Activated CD4-positive, alpha-beta T cell treated with anti-CD3 and anti-CD28 coated beads, Interleukin-2, Interleukin-4, amounts not matched to agents 100 ng/mL and 50 ng/mL, durations not matched to agents 16 hours and 8 hours (primary cell): ENCODE measurements at regions not wholly inside any gene's neighbourhood (a gene's known extent, or its start where the extent isn't known, plus 50 kb on each side); places are given as distances from the start of the nearest gene placed in this dataset.

Source experiments
- DNase-seq: peaks from one replicate; pipeline ENCODE4 v3.0.0-alpha.2; 2020; ENCODE audit warnings: low spot score

DNA sequence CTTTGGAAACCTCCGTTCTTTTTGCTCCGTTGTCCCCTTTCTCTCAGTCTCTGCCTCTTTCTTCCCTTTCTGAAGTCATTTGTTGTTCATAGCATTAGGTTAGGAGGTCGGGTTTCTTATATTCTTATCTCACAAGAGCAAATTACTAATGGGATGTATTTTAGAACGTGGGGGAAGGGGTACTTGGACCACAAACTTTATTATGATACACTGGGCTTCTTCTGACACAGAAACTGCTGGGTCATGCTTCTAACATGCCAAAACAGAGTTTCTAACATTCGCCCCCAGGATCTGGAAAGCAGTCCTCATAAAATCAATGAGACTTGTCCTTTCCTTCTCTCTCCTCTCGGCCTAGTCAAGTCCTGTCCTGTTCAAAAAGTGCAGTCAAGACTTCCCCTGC is 334.4 kb downstream of the GADD45G start:
- DNase-seq: no peak

DNA sequence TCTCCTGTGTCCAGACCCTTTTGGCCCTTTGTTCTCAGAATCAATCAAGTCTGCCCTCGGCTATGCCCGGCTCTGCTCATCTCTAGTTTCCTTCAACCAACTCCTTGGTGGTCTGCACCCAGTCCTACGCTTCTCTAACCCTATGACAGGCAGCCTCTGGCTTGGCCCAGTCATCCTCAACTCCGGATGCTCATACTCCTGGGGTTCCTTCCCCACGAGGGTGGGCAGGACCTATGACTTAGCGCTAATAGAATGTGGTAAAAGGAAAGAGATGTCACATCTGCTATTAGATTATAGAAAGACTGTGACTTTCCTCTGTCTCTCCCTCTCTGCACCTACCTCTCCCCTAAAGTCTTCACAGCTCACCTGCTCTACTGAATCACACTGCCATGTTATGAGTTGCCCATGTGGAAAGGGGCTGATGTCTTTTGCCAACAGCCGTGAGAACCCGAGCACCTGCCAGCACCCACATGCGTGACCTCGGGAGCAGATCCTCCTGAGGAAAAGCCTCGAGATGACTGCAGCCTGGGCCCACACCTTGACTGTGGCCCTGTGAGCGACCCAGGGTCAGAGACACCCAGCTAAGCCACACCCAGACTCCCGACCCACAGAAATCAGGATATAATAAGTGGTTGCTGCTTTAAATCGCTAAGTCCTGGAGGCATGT is 334.9 kb downstream of the GADD45G start:
- no peak for DNase-seq

DNA sequence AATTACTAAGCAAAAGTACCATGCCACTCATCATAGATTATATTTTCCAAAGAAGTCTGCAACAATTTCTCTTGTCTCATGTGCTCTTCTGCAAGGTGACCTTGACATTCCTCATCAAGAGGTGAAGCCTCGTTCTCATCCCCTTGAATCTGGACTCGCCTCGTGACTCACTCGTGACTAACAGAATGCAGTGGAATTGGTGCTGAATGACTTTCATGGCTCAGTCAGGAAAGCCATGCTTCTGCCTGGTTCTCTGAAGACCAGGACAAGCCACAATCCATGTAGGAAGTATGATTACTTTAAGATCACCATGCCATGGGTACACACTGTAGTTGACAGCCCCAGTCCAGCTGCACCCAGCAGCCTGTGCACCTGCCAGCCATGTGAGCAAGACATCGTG is 335.8 kb downstream of the GADD45G start:
- no peak for DNase-seq

DNA sequence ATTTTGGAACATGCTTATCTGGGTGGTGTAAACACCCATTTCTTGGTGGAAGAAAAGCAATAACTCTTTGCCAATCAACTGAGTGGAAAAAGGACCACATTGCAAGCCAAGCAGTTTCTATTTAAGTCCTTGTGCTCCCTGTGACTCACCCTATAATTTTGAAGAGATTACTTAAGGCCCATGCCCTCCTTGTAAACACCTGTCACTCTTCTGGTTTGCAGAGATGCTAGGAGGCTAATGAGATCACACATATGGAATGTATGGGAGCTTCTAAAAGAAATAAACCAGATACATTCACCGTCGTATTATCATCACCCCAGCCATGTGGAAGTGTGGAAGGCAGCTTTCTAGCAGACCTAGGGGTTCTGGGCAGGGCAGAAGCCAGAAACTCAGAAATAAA is 337.1 kb downstream of the GADD45G start:
- DNase-seq: peak; percentile 60

DNA sequence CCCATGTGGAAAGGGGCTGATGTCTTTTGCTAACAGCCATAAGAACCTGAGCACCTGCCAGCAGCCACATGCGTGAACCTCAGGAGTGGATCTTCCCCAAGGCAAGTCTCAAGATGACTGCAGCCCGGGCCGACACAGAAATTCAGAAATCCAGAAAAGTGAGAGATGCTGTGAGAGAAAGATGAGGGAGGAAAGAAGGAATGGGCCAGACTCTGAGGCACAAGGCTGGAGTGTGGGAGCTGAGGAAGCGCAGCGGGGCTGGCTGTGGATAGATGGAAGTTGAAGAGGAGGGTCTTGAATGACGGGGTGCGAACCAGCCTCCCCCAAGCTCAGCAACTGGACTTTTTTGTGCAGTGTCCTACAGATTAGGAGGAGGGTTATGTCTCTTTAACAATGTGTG is 337.8 kb downstream of the GADD45G start:
- DNase-seq: no peak

DNA sequence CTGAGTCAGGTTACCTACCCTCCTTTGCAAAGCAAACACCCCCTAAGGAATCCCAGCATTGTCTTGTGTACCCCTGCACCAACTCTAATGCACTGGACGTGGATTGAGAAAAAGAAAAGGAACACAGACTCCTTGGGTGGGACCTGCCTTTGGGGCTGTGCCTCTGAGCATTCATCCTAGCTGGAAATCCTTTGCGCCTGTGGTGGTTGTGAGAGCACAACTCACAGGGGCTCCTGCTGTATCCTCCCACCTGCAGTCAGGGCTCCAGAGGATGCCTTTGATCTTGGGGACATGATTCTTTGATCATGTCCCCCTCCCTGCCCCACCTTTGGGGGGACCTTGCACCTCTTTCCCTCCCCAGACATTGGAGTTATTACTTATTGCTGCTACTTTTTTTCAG is 338.5 kb downstream of the GADD45G start:
- DNase-seq: no peak

DNA sequence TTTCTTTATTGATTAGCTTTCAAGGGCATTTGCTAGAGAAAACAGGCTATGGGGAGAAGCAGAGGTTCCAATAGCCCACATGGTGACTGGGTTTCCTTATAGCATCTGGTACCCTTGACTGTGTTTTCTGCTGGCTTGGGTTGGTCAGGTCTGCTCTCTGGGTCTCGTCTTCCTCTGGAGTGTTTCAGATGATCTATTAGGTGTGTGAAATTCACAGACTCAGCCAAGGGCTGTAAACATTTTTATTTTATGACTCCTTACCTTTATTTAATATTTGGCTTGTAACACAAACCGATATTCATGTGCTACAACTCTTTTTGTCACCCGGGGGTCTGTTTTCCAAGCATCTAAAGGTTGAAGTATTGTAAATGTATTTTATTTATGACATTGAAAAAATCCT is 338.9 kb downstream of the GADD45G start:
- DNase-seq: no peak

DNA sequence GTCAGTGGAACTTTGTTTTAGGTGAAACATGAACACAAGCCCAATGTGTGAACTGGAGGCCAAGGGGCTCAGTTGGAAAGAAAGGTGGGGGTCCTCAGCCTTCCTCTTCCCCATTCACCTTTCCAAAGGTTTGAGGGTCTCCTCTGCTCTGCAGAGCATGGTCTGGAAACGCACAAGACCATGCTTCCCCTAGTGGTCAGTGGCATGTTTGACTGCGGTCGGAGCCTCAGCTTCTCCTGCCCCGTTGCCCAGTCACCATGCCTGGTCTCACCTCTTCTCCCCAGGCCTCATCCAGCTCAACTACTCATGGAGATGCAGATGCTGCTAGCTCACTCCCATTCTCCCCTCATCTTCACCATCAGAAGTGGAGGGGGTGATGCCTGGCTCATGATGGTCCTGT is 340.3 kb downstream of the GADD45G start:
- no peak for DNase-seq

DNA sequence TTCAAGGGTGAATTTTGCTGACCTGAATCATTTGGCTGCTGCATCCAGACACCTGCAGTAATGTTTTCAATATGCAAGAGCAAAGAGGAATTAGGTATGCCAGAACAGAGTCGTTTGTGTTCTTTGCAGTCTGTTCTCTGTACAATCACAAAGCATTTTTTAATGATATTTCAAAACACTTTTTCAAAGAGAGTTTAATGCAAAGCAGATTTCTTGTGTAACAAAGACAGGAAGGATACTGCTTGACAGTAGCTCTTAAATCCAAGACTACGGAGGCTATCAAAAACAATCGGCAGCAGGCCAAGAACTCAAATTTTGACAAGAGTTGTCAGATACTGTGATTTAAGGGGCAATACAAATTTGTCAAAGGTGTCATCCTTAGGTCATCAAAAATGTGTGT is 341.9 kb downstream of the GADD45G start:
- DNase-seq: no peak

DNA sequence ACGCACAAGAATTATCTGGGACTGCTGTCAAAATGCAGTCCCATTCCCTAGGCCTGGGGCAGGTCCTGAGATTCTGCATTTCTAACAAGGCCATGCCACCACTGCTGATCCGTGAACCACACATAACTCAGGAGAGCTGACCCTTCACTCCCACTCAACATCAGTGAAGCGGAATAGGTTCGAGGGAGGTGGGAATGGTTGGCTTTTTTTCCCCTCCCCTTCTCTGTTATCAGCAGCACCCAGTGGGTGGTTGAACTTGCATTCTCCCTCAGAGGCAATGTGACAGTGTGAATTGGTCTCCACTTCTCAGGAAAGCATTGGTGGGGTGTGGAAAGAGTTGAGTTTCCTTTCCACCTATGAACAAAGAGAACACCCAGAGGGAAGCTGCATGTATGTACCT is 344.3 kb downstream of the GADD45G start:
- no peak for DNase-seq

DNA sequence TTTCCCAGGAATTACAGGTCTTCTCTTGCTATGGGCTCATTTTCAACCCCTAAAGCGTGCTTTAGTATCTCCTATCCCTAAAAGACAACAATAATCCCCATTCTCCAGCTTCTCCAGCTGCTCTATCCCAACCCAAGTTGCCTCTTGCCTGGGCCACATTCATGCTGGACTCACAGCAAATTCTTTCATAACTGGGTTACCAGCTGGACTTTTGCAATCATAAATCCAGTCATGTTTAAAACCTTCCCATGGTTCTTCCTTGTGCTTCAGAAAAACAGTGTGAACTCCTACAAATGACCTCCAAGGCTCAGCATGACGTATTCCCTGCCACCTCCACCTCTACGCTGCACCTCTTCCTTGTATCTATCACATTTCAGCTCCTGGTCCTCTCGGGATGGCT is 346.9 kb downstream of the GADD45G start:
- no peak for DNase-seq

DNA sequence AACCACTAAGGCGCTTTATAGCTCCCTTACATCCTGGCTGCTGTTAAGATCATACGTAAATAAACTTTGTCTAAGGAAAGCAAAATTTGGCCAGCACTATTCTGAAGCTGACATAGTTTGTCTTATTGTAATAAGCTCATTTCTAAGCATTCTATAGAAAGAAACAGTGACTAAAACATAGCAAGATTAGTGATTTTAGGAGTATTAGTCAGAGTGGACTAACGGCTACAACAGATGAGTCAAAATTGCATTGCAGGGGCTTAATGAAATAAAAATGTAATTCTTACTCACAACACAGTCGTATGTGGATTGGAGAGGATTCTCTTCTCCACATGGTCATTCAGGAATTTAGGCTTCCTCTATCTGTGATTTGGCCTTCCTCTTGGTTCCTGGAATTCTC is 347.6 kb downstream of the GADD45G start:
- DNase-seq: peak; percentile 71

DNA sequence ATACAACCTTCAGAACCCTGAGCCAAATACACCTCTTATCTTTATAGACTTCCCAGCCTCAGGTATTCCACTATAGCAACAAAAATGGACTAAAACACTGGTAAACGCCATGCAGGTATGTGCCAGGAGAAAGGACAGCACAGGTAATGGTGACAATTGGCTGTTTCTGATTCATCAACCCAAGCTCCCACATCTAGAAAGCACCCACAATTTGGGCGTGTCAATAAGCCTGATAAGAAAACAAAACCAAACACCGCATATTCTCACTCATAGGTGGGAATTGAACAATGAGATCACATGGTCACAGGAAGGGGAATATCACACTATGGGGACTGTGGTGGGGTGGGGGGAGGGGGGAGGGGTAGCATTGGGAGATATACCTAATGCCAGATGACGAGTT is 348.5 kb downstream of the GADD45G start:
- DNase-seq: peak; percentile 59

DNA sequence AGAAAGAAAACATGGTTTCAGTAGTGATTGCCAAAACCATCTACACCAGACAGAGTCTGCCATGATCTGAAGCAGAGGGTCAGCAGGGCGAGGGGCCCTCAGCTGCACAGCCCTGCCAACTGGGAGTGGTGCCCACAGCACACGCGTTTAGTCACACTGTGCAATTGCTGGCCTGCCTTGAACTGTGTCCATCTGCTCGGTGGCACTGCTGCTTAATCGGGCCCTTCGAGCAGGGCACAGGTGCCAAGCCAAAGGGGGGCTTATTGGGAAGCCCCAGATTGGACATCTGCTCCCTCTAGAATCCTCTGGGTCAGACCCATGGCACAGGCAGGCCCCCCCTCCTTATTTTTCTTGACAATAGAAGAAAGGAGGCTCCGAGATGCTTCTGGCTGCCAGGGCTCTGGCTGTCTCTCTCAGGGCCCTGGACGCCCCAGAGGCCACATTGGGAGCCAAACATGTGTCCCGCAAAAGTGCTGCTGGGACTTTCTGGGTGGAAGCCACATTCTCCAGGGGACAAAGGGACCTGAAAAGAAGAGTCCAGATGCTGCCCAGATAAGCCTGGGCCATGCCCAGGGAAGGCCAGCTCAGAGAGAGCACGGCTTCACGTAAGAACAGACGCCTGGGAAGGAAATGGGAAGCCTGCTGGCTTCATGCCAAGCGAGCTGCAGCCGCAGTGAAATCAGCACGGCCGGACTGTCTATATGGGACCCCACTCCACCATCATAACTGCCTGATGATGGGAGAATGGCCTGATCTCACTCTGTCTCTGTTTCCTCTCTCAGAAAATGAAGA is 349.2 kb downstream of the GADD45G start:
- DNase-seq: no peak

DNA sequence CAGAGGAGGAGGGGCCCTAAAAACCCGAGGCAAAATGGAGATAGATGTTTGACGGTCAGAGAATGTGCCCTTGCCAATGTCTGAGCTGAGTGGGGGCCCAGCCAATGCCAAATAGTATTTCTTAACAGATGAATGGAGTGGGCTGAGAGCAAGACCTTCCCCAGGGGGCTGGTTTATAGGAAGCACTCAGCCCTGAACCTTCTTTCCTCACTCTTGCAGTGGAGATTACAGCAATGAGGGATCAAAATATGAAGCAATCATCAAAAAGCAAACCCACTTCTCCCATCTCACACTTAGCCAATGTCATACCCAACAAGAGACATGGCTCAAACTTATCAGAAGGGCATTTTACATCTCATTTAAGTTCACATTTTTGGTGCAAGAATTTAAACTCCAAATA is 350.3 kb downstream of the GADD45G start:
- no peak for DNase-seq

DNA sequence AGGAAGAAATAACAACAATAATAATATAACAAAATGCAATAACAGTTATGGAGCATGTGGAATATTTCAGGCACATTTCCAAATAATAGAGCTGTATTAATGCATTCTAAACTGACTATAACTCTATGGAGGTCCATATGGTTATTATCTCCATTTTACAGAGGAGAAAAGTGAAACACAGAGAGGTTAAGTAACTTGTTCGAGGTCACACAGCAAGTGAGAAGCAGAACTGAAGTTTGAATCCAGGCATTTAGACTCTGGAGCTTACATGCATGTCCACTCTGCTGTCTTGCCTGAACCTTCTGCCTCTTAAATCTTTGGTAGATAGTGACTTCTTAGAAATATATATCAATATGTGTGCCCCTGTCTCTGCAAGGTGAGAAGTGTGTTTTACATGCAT is 350.8 kb downstream of the GADD45G start:
- DNase-seq: no peak

DNA sequence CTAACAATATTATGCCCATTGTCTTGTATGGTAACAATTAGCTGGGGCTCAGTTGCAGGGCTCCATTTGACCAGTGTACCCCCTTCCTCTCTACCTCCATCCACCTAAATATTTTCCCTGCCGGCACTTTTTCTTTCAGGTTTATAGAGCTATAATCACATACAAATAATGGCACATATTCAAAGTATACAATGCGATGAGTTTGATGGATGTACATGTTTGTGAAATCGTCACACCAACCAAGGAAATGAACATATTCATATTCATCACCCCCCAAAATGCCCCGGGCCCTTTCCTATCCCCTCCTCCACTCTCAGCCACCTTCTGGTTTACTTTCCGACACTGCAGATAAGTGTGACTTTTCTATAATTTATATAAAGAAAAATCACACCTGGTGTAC is 351.5 kb downstream of the GADD45G start:
- DNase-seq: no peak

DNA sequence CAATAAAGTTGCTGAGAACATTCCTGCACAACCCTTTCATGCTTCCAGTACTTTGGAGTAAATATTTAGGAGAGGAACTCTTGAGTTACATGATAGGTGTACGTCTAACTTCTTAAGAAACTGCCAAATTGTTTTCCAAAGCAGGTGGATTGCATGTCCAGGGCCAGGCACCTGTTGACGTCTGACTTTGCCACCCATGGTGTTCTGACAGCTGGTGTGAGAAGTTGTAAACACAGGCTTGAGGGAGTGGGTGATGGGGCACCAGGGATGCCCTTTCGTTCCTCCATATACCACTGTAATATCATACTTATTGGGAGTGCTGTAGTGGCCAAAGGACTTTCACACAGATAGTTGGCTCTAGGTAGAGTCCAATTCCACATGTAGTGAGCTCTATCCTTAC is 352.1 kb downstream of the GADD45G start:
- DNase-seq: no peak

DNA sequence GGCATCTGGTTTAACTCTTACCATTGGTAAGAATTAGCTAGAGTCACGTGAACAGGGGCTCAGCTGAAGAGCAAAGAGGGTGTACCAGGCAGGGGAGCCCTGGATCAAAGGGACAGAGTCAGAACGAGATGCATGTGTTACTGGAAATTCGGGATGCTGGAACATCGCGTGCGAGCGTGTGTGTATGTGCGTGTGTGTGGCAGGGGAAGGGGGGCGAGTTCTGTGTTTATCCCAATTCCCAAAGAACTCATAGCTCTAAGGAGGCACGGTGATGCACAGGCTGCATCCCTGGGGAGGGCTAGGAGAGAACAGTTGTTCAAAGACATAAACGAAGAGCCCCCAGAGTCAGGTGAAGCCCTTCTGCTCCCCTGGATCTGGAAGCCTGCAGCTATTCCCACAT is 353.3 kb downstream of the GADD45G start:
- DNase-seq: no peak

DNA sequence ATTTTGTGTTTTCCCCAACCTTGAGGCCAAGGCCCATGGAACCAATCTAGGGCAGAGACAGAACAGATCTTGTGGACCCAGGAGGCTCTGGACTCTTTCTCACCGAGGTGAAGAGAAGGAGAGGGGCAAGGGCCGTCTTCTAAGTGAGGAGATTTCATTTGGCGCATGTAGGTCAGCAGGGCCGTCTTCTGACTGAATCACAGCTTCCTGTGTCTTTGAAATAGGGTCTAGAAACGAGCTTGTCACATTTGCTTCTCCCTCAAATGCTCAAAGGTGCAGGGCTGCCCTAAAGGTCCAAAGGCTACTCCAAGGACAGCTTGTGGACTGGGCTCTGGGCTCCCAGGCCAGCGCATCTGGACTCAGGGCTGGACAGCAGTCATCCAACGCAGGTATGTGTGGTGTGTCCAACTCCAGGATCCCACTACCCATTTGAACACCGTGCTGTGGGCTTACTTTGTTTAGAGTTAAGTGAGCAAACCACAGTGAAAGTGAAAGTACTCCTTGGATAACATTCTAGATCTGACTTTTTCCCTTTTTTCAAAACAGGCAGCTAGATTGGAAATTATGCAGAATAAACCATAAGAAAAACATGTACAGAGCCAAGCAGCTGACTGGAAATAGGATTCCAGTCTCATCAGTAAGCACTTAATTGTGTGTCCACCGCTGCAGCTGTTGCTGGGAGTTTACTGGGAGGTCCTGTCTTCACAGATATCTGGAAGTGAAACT is 357.0 kb downstream of the GADD45G start:
- peak; percentile 61 for DNase-seq

DNA sequence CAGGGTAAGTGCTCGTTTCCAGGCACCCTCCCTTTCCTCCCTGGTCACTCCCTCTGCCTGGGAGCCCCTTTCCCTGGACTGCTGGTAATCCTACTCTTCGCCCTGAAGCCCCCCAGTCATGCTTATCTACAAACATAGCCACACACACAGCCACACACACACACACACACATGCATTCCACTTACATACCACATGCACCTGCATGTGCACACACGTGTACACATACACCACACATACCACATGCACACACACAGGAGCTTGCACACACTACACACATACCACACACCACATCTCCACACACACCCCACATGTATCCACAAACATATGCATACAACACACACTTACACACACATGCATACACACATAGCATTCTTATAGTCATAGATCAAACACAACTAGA is 358.5 kb downstream of the GADD45G start:
- DNase-seq: no peak

DNA sequence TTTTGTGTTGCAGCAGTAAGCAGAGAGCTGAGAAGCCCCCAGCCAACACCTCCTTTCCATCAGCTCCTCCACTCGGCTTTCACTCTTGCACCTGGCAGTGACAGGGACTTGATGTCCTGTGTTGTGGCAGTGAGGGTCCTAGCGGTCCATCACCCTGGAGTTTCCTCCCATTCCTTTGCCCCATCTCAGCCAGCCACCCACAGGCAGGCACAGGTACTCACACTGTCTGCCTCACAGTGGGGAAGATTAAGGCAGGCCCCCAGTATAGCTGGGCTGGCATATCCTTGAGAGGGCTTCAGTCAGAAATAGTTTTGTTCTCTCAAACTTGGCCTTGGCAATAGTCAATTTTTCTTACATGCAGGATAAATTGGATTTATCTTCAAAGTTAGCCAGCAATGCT is 362.7 kb downstream of the GADD45G start:
- DNase-seq: no peak

DNA sequence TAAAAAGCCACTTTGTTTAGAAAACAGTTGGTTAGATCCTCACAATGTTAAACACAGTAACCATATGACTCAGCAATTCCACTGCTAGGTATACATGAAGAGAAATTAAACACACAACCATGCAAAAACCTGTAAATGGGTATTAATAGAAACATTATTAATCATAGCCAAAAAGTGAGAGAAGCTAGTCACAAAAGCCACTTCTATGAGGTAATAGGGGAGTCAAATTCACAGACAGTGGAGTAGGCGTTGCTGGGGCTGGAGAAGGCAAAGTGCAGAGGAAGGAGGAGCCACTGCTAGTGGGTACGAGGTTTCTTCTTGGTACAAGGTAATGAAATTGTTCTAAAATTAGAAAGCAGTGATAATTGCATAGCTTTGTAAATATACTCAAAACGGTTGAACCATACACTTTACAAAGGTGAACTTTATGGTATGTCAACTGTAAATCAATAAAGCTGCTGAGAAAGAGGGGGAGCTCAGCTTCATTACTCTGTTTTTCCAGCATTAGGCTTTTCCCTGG is 364.4 kb downstream of the GADD45G start:
- DNase-seq: peak; percentile 68
